ENCODE measurements at regions not wholly inside any gene's neighbourhood (a gene's known extent, or its start where the extent isn't known, plus 50 kb on each side); places are given as distances from the start of the nearest gene placed in this dataset.

GRCh38 chr7:85774986-85775385, 588.1 kb upstream of the SEMA3D start:
- Histone ChIP-seq H2AFZ (ENCODE audit: low read length) (no peak overlapping the region), H3K4me1 (ENCODE audit: control insufficient read depth, extremely low read depth, insufficient read depth, low read length) (no peaks in the 10 kb centered on the region), H3K4me2 (ENCODE audit: extremely low read depth, insufficient read depth, low read length) (no peak overlapping the region), H3K27me3 (ENCODE audit: control insufficient read depth, insufficient read depth, low read length) (no peaks in the 10 kb centered on the region), H3K4me3 (replicated peaks in 1 of 4; ENCODE audit: control extremely low read depth in 1 of 4, insufficient read depth in 1 of 4, low read depth in 3 of 4, low read length in 4 of 4) (no peak overlapping the region), H3K79me2 (ENCODE audit: control insufficient read depth, insufficient read depth, low read length) (no peaks in the 10 kb centered on the region), H3K36me3 (ENCODE audit: control insufficient read depth, insufficient read depth, low read length) (no peaks in the 10 kb centered on the region), H3K9ac (ENCODE audit: insufficient read depth, low read length) (no peak overlapping the region), H4K20me1 (ENCODE audit: control insufficient read depth, extremely low read depth, insufficient read depth, low read length) (no peaks in the 10 kb centered on the region), H3K27ac (ENCODE audit: insufficient read depth, low read length) (no peak overlapping the region), H3K9me3 (ENCODE audit: control insufficient read depth, insufficient read depth, low read depth, low read length) (no peaks in the 10 kb centered on the region)
- TF ChIP-seq CTCF (conservative IDR thresholded peaks at IDR 0.05 in 1 of 2, IDR thresholded peaks at IDR 0.05 in 1 of 2; ENCODE audit: low read depth in 1 of 2, low read length in 2 of 2) (no peak), EZH2 (IDR thresholded peaks at IDR 0.05; ENCODE audit: low read length, missing control alignments) (no peak)
- DNase-seq (ENCODE audit: low read depth in 2 of 2): no peak

- Histone ChIP-seq H3K9ac (ENCODE audit: insufficient read depth, low read length) (no peak overlapping the region), H2AFZ (ENCODE audit: low read length) (no peak overlapping the region), H3K4me1 (ENCODE audit: control insufficient read depth, extremely low read depth, insufficient read depth, low read length) (no peaks in the 10 kb centered on the region), H3K4me2 (ENCODE audit: extremely low read depth, insufficient read depth, low read length) (peak overlapping the region; percentile 28), H3K4me3 (replicated peaks in 1 of 4; ENCODE audit: control extremely low read depth in 1 of 4, insufficient read depth in 1 of 4, low read depth in 3 of 4, low read length in 4 of 4) (peak overlapping the region in 2 of 4 experiments; percentile 15 to 26), H4K20me1 (ENCODE audit: control insufficient read depth, extremely low read depth, insufficient read depth, low read length) (no peaks in the 10 kb centered on the region), H3K27ac (ENCODE audit: insufficient read depth, low read length) (no peak overlapping the region), H3K79me2 (ENCODE audit: control insufficient read depth, insufficient read depth, low read length) (no peaks in the 10 kb centered on the region), H3K9me3 (ENCODE audit: control insufficient read depth, insufficient read depth, low read depth, low read length) (no peaks in the 10 kb centered on the region), H3K36me3 (ENCODE audit: control insufficient read depth, insufficient read depth, low read length) (no peaks in the 10 kb centered on the region), H3K27me3 (ENCODE audit: control insufficient read depth, insufficient read depth, low read length) (no peaks in the 10 kb centered on the region)
- TF ChIP-seq EZH2 (IDR thresholded peaks at IDR 0.05; ENCODE audit: low read length, missing control alignments) (no peak), CTCF (conservative IDR thresholded peaks at IDR 0.05 in 1 of 2, IDR thresholded peaks at IDR 0.05 in 1 of 2; ENCODE audit: low read depth in 1 of 2, low read length in 2 of 2) (no peak)
- peak; percentile 74 to 81 for DNase-seq (ENCODE audit: low read depth in 2 of 2)
These were observed 586.4 kb upstream of the SEMA3D start for GRCh38 chr7:85773116-85773728.

GRCh38 chr7:85771516-85771915, 584.7 kb upstream of the SEMA3D start:
- H4K20me1 ChIP-seq (ENCODE audit: control insufficient read depth, extremely low read depth, insufficient read depth, low read length): no peaks in the 10 kb centered on the region
- H3K36me3 ChIP-seq (ENCODE audit: control insufficient read depth, insufficient read depth, low read length): no peaks in the 10 kb centered on the region
- no peak overlapping the region for H3K4me3 ChIP-seq (replicated peaks in 1 of 4; ENCODE audit: control extremely low read depth in 1 of 4, insufficient read depth in 1 of 4, low read depth in 3 of 4, low read length in 4 of 4)
- no peaks in the 10 kb centered on the region for H3K27me3 ChIP-seq (ENCODE audit: control insufficient read depth, insufficient read depth, low read length)
- H3K9ac ChIP-seq (ENCODE audit: insufficient read depth, low read length): no peak overlapping the region
- no peak overlapping the region for H3K27ac ChIP-seq (ENCODE audit: insufficient read depth, low read length)
- no peaks in the 10 kb centered on the region for H3K79me2 ChIP-seq (ENCODE audit: control insufficient read depth, insufficient read depth, low read length)
- no peak overlapping the region for H3K4me2 ChIP-seq (ENCODE audit: extremely low read depth, insufficient read depth, low read length)
- no peaks in the 10 kb centered on the region for H3K4me1 ChIP-seq (ENCODE audit: control insufficient read depth, extremely low read depth, insufficient read depth, low read length)
- H2AFZ ChIP-seq (ENCODE audit: low read length): no peak overlapping the region
- no peaks in the 10 kb centered on the region for H3K9me3 ChIP-seq (ENCODE audit: control insufficient read depth, insufficient read depth, low read depth, low read length)
- TF ChIP-seq CTCF (conservative IDR thresholded peaks at IDR 0.05 in 1 of 2, IDR thresholded peaks at IDR 0.05 in 1 of 2; ENCODE audit: low read depth in 1 of 2, low read length in 2 of 2): no peak
- TF ChIP-seq EZH2 (IDR thresholded peaks at IDR 0.05; ENCODE audit: low read length, missing control alignments): no peak
- no peak for DNase-seq (ENCODE audit: low read depth in 2 of 2)
